ENCODE measurements at regions not wholly inside any gene's neighbourhood (a gene's known extent, or its start where the extent isn't known, plus 50 kb on each side); places are given as distances from the start of the nearest gene placed in this dataset.

- no peak for FAIRE-seq
- CTCF ChIA-PET (ENCODE audit: low intra/inter-chr PET ratio): no interaction called here
- Histone ChIP-seq H2AFZ (ENCODE audit: low read depth, low read length) (no peak overlapping the region), H3K4me3 (no peak overlapping the region), H3K27me3 (ENCODE audit: control insufficient read depth in 2 of 2, insufficient read depth in 2 of 2, low read length in 2 of 2) (no peaks in the 10 kb centered on the region), H3K9ac (ENCODE audit: insufficient read depth in 1 of 2, low read depth in 2 of 2, low read length in 2 of 2) (no peak overlapping the region), H3K79me2 (ENCODE audit: control insufficient read depth, insufficient read depth, low read length) (peaks cover 20% of the 10 kb centered on the region; the same call in 1 of the 3 replicates), H3K27ac (ENCODE audit: extremely low read depth, low read depth, low read length) (no peak overlapping the region), H3K9me3 (replicated peaks; ENCODE audit: control insufficient read depth, insufficient read depth, low read depth, low read length) (no peaks in the 10 kb centered on the region), H4K20me1 (replicated peaks; ENCODE audit: control insufficient read depth, insufficient read depth, low read length) (no peaks in the 10 kb centered on the region), H3K36me3 (ENCODE audit: control insufficient read depth, insufficient read depth, low read length) (no peaks in the 10 kb centered on the region; the same call in 2 of the 3 replicates), H3K4me1 (replicated peaks in 1 of 2; ENCODE audit: control insufficient read depth in 2 of 2, insufficient read depth in 2 of 2, low read length in 2 of 2) (peaks cover 0 to 12% of the 10 kb centered on the region in 2 experiments; a peak in 3 of 5 replicates), H3K4me2 (ENCODE audit: insufficient read depth, low read length) (no peak overlapping the region), H3K9me1 (ENCODE audit: control insufficient read depth, insufficient read depth, low read length) (no peaks in the 10 kb centered on the region)
- DNase-seq (ENCODE audit: extremely low read depth in 1 of 4, low spot score in 3 of 4): no peak
- TF ChIP-seq LCOR (CRISPR knock-in tag; IDR thresholded peaks at IDR 0.05): no peak
- no peak for TF ChIP-seq SMAD3 (CRISPR knock-in tag; conservative IDR thresholded peaks at IDR 0.05)
- no peak for TF ChIP-seq RHOXF2B (CRISPR knock-in tag; conservative IDR thresholded peaks at IDR 0.05)
- no peak for TF ChIP-seq GTF2A2 (tag; IDR thresholded peaks at IDR 0.05)
- no peak for TF ChIP-seq CBFA2T3 (IDR thresholded peaks at IDR 0.05)
- no peak for TF ChIP-seq PREB (CRISPR knock-in tag; IDR thresholded peaks at IDR 0.05)
- no peak for TF ChIP-seq ZBTB40 (IDR thresholded peaks at IDR 0.05)
- TF ChIP-seq ZBTB40 (CRISPR knock-in tag; IDR thresholded peaks at IDR 0.05): no peak
- no peak for TF ChIP-seq HMGN3 (IDR thresholded peaks at IDR 0.05; ENCODE audit: borderline replicate concordance, extremely low read depth, insufficient read length, low read depth, low read length)
- no peak for TF ChIP-seq POLR2AphosphoS5 (IDR thresholded peaks at IDR 0.05; ENCODE audit: control insufficient read depth, insufficient read depth, low read depth, low read length)
- no peak for TF ChIP-seq SP2 (IDR thresholded peaks at IDR 0.05; ENCODE audit: extremely low read depth, low read depth, low read length, poor library complexity, severe bottlenecking)
- no peak for TF ChIP-seq HMG20B (CRISPR knock-in tag; IDR thresholded peaks at IDR 0.05)
- in situ Hi-C loops (cut with MboI) (no loop called here), intact Hi-C loops (cut with micrococcal nuclease) (no loop called here)
- no TSS peak for BruUV-seq (replicated peaks)
- ATAC-seq: no peak
- POLR2A ChIA-PET: no interaction called here
- 69% methylated on average over 5 of the region's 5 CpGs for WGBS (ENCODE audit: insufficient coverage, low coverage, missing lambda C conversion rate)
These were observed 55.4 kb upstream of the TULP4 start for GRCh38 chr6:158256746-158257424.
